Neural cell (in vitro differentiated cells): ENCODE measurements at regions not wholly inside any gene's neighbourhood (a gene's known extent, or its start where the extent isn't known, plus 50 kb on each side); places are given as distances from the start of the nearest gene placed in this dataset.

Source experiments
- H2AFZ ChIP-seq: fragments of 200-600, 300-800 bp; sonication (generic), shearing (Covaris generic); 2 replicates; pipeline ENCODE4 v1.6.0; 2014; ENCODE audit warnings: low read depth, mild to moderate bottlenecking, antibody characterized with exemption, low read length, moderate library complexity
- H3F3A ChIP-seq: fragments of 200-600 bp; shearing (Covaris generic); 2 replicates; pipeline ENCODE4 v1.6.1; 2016; ENCODE audit warnings: mild to moderate bottlenecking, moderate library complexity, mixed read lengths, antibody characterized with exemption, low read length; ENCODE audit not compliant: insufficient read depth, poor library complexity, severe bottlenecking
- H3K27ac ChIP-seq: fragments of 200-600, 300-800 bp; sonication (generic), shearing (Covaris generic); 2 replicates; pipeline ENCODE4 v1.5.1; 2014; ENCODE audit warnings: mild to moderate bottlenecking, low read length, moderate library complexity
- H3K27me3 ChIP-seq: fragments of 300-800, 200-600 bp; sonication (generic), shearing (Covaris generic); 2 replicates; pipeline ENCODE4 v1.6.0; 2014; ENCODE audit warnings: mild to moderate bottlenecking, low read depth, low read length, moderate library complexity; ENCODE audit not compliant: insufficient read depth
- H3K36me3 ChIP-seq: fragments of 300-800, 200-600 bp; sonication (generic), shearing (Covaris generic); 2 replicates; pipeline ENCODE4 v1.5.1; 2014; ENCODE audit warnings: mild to moderate bottlenecking, antibody characterized with exemption, low read length, moderate library complexity; ENCODE audit not compliant: insufficient read depth
- H3K4me2 ChIP-seq: fragments of 300-800, 200-600 bp; sonication (generic), shearing (Covaris generic); 2 replicates; pipeline ENCODE4 v1.6.0; 2014; ENCODE audit warnings: mild to moderate bottlenecking, low read length
- H3K4me3 ChIP-seq: fragments of 300-800, 200-600 bp; sonication (generic), shearing (Covaris generic); 2 replicates; pipeline ENCODE4 v1.5.1; 2014; ENCODE audit warnings: mild to moderate bottlenecking, low read length, moderate library complexity
- H3K79me2 ChIP-seq: fragments of 200-600 bp; shearing (Covaris generic); replicated peaks from 2 replicates; pipeline ENCODE4 v1.6.0; 2014; ENCODE audit warnings: mild to moderate bottlenecking, low read length, moderate library complexity; ENCODE audit not compliant: insufficient read depth
- H3K9ac ChIP-seq: fragments of 300-800, 200-600 bp; sonication (generic), shearing (Covaris generic); 2 replicates; pipeline ENCODE4 v1.6.1; 2016; ENCODE audit warnings: mild to moderate bottlenecking, low read length, mixed read lengths
- H3K9me2 ChIP-seq: fragments of 200-600 bp; shearing (Covaris generic); 2 replicates; pipeline ENCODE4 v1.6.1; 2016; ENCODE audit warnings: mild to moderate bottlenecking, low read length, mixed read lengths; ENCODE audit not compliant: insufficient read depth
- H3K9me3 ChIP-seq: fragments of 200-600, 300-800 bp; sonication (generic), shearing (Covaris generic); 2 replicates; pipeline ENCODE4 v1.6.1; 2016; ENCODE audit warnings: mild to moderate bottlenecking, mixed run types, low read length, moderate library complexity, mixed read lengths
- H4K20me1 ChIP-seq: fragments of 200-600 bp; shearing (Covaris generic); 2 replicates; pipeline ENCODE4 v1.6.1; 2016; ENCODE audit warnings: mild to moderate bottlenecking, mixed run types; ENCODE audit not compliant: insufficient read depth
- EP300 ChIP-seq: fragments of 450-650 bp; conservative IDR thresholded peaks from 2 replicates; pipeline ENCODE4 v1.6.1; 2014; ENCODE audit warnings: antibody characterized with exemption, mild to moderate bottlenecking, moderate library complexity; ENCODE audit not compliant: poor library complexity, severe bottlenecking
- EZH2 ChIP-seq: fragments of 200-600, 300-800 bp; shearing (Covaris generic), sonication (generic); IDR thresholded peaks from 2 replicates; pipeline ENCODE4 v1.6.1; 2014; ENCODE audit warnings: antibody characterized with exemption, low read length, borderline replicate concordance, mild to moderate bottlenecking; ENCODE audit not compliant: insufficient read depth, poor library complexity, severe bottlenecking
- MXI1 ChIP-seq: fragments of 450-650 bp; conservative IDR thresholded peaks from 2 replicates; pipeline ENCODE4 v1.6.1; 2014; ENCODE audit warnings: antibody characterized with exemption, mild to moderate bottlenecking; ENCODE audit not compliant: poor library complexity, severe bottlenecking
- POLR2AphosphoS5 ChIP-seq: IDR thresholded peaks from 2 replicates; pipeline ENCODE4 v1.6.1; 2012
- RAD21 ChIP-seq: fragments of 450-650 bp; conservative IDR thresholded peaks from 2 replicates; pipeline ENCODE4 v1.6.1; 2014; ENCODE audit warnings: antibody characterized with exemption, mild to moderate bottlenecking, moderate library complexity
- REST ChIP-seq: IDR thresholded peaks from 2 replicates; pipeline ENCODE4 v1.6.1; 2012; ENCODE audit warnings: borderline replicate concordance
- SMC3 ChIP-seq: fragments of 450-650 bp; conservative IDR thresholded peaks from 2 replicates; pipeline ENCODE4 v1.6.1; 2014; ENCODE audit warnings: antibody characterized with exemption, mild to moderate bottlenecking, moderate library complexity; ENCODE audit not compliant: poor library complexity
- TAF1 ChIP-seq: IDR thresholded peaks from 2 replicates; pipeline ENCODE4 v1.6.1; 2012; ENCODE audit warnings: low read depth
- TF ChIP-seq, protein P1 (sequence below): fragments of 450-650 bp; IDR thresholded peaks from 2 replicates; pipeline ENCODE4 v1.5.1; 2014; ENCODE audit warnings: antibody characterized with exemption, mild to moderate bottlenecking, moderate library complexity; ENCODE audit not compliant: poor library complexity, severe bottlenecking

DNA sequence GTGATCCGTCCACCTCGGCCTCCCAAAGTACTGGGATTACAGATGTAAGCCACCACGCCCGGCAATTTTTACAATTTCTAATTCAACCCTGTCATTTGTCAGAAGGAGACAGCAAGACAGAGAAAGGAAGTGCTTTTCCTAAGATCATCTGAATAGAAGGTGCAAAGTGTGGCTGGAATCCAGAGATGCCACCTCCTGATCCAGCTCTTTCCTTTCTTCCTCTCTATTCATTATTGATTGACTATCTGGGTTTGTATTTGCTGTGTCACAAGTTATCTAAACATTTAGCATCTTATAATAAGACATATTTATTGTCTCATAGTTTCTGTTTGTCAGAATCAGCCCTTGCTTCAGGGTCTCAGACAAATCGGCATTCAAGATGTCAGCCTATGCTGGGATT is 217.7 kb downstream of the BCAS1 start:
- H3K9ac ChIP-seq, result no peak overlapping the region
- no peaks in the 10 kb centered on the region for H3F3A ChIP-seq
- H3K4me3 ChIP-seq, result no peak overlapping the region
- no peak overlapping the region for H3K27ac ChIP-seq
- no peaks in the 10 kb centered on the region for H3K27me3 ChIP-seq
- H3K9me2 ChIP-seq, result no peaks in the 10 kb centered on the region
- H3K4me2 ChIP-seq, result no peak overlapping the region
- H3K36me3 ChIP-seq, result no peaks in the 10 kb centered on the region
- TF ChIP-seq TAF1 (no peak), EZH2 (no peak), EP300 (no peak), POLR2AphosphoS5 (no peak), MXI1 (no peak), SMC3 (no peak), REST (no peak), RAD21 (no peak)
- TF ChIP-seq, protein P1, sequence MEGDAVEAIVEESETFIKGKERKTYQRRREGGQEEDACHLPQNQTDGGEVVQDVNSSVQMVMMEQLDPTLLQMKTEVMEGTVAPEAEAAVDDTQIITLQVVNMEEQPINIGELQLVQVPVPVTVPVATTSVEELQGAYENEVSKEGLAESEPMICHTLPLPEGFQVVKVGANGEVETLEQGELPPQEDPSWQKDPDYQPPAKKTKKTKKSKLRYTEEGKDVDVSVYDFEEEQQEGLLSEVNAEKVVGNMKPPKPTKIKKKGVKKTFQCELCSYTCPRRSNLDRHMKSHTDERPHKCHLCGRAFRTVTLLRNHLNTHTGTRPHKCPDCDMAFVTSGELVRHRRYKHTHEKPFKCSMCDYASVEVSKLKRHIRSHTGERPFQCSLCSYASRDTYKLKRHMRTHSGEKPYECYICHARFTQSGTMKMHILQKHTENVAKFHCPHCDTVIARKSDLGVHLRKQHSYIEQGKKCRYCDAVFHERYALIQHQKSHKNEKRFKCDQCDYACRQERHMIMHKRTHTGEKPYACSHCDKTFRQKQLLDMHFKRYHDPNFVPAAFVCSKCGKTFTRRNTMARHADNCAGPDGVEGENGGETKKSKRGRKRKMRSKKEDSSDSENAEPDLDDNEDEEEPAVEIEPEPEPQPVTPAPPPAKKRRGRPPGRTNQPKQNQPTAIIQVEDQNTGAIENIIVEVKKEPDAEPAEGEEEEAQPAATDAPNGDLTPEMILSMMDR, result no peak
- no peaks in the 10 kb centered on the region for H4K20me1 ChIP-seq
- H3K79me2 ChIP-seq, result no peaks in the 10 kb centered on the region
- H3K9me3 ChIP-seq, result no peaks in the 10 kb centered on the region
- H2AFZ ChIP-seq, result no peak overlapping the region

DNA sequence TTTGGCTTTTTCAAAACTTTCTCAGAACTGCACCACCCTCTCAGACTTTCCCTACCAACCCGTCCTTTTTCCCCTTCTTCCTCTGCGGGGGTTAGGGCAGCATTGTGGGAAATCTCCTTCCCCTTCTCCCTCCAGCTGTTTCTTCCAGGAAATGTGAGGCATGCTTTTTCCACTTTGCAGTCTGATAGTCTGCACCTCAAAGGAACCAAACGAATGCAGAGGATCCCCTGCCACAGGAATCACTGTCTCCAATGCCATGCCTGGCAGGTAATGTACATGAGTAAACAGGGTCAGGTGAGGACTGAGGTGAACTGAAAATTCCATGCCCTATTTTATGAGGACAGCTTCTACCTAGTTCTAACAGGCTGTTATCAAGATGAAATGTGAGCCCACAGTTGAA is 218.4 kb downstream of the BCAS1 start:
- no peaks in the 10 kb centered on the region for H3F3A ChIP-seq
- H3K9me2 ChIP-seq, result no peaks in the 10 kb centered on the region
- no peaks in the 10 kb centered on the region for H3K27me3 ChIP-seq
- no peaks in the 10 kb centered on the region for H3K9me3 ChIP-seq
- H2AFZ ChIP-seq, result no peak overlapping the region
- no peaks in the 10 kb centered on the region for H3K79me2 ChIP-seq
- H3K9ac ChIP-seq, result no peak overlapping the region
- H3K4me2 ChIP-seq, result no peak overlapping the region
- no peak overlapping the region for H3K27ac ChIP-seq
- H3K4me3 ChIP-seq, result no peak overlapping the region
- no peak for TF ChIP-seq EP300
- TF ChIP-seq TAF1, result no peak
- no peak for TF ChIP-seq SMC3
- no peak for TF ChIP-seq POLR2AphosphoS5
- TF ChIP-seq, protein P1, result no peak
- TF ChIP-seq REST, result no peak
- no peak for TF ChIP-seq MXI1
- TF ChIP-seq EZH2, result no peak
- no peak for TF ChIP-seq RAD21
- no peaks in the 10 kb centered on the region for H4K20me1 ChIP-seq
- H3K36me3 ChIP-seq, result no peaks in the 10 kb centered on the region
